Peyer's patch (tissue), 4 donors: ENCODE measurements at regions not wholly inside any gene's neighbourhood (a gene's known extent, or its start where the extent isn't known, plus 50 kb on each side); places are given as distances from the start of the nearest gene placed in this dataset.

Experiments
- POLR2A ChIP-seq, 2 donors: fragments of 450-650 bp; IDR thresholded peaks; one replicate each; pipeline ENCODE4 v1.5.1; 2017; ENCODE audit warnings: antibody characterized with exemption in 2 of 2, mild to moderate bottlenecking in 2 of 2, moderate library complexity in 2 of 2
- TF ChIP-seq, protein P1 (sequence below), 6 experiments: fragments of 450-650 bp in 4 of 6; fragments of 200-600 bp in 2 of 6; sonication (generic) in 1 of 6; IDR thresholded peaks; one replicate each; pipeline ENCODE4 v1.5.1; 2017 to 2019; ENCODE audit warnings: antibody characterized with exemption in 6 of 6, mild to moderate bottlenecking in 3 of 6, moderate library complexity in 1 of 6

DNA sequence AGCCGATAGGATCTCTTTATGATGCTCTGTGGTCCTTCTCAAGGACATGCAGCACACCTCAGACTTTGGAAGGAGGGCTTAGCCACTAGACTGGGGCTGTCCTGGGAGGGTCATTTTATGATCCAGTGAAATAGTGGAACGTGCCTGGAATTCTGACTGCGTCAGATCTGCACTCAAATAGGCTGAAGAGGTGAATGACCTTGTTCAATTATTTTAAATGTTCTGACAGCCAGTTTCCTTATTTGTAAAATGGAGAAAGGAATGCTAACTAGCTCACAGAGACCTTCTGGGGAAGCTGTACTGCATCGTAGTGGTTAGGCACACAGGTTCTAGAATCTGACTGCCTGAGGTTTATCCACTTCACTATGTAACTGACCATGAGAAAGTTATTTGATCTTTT lies 587.5 kb downstream of the MAFB start:
- TF ChIP-seq POLR2A (IDR thresholded peaks at IDR 0.05), result no peak
- TF ChIP-seq, protein P1, sequence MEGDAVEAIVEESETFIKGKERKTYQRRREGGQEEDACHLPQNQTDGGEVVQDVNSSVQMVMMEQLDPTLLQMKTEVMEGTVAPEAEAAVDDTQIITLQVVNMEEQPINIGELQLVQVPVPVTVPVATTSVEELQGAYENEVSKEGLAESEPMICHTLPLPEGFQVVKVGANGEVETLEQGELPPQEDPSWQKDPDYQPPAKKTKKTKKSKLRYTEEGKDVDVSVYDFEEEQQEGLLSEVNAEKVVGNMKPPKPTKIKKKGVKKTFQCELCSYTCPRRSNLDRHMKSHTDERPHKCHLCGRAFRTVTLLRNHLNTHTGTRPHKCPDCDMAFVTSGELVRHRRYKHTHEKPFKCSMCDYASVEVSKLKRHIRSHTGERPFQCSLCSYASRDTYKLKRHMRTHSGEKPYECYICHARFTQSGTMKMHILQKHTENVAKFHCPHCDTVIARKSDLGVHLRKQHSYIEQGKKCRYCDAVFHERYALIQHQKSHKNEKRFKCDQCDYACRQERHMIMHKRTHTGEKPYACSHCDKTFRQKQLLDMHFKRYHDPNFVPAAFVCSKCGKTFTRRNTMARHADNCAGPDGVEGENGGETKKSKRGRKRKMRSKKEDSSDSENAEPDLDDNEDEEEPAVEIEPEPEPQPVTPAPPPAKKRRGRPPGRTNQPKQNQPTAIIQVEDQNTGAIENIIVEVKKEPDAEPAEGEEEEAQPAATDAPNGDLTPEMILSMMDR (IDR thresholded peaks at IDR 0.05), result no peak
